ENCODE measurements at regions not wholly inside any gene's neighbourhood (a gene's known extent, or its start where the extent isn't known, plus 50 kb on each side); places are given as distances from the start of the nearest gene placed in this dataset.

DNA sequence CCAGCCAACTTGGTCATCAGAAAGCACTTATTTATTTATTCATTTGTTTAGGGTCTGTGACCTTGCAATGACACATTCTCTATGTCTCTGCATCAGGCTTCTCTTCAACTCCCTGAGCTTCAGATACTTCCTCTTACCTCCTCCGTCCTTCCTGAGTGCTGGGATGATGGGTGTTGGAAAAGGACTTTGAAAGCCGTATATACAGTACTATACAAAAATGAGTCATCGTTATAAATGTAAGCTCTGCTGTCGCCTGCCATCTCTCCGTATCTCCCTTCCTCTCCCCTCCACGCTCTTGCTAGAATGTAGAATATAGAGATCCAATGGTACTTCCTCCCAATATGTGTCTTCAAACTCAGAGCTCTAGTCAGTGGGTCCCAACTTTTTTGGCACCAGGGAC lies 91.9 kb upstream of the SALL4 start (continued):
- TF ChIP-seq, protein P1, sequence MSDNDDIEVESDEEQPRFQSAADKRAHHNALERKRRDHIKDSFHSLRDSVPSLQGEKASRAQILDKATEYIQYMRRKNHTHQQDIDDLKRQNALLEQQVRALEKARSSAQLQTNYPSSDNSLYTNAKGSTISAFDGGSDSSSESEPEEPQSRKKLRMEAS (IDR thresholded peaks at IDR 0.05) = no peak
- no peak for TF ChIP-seq HNF4G (IDR thresholded peaks at IDR 0.05)

DNA sequence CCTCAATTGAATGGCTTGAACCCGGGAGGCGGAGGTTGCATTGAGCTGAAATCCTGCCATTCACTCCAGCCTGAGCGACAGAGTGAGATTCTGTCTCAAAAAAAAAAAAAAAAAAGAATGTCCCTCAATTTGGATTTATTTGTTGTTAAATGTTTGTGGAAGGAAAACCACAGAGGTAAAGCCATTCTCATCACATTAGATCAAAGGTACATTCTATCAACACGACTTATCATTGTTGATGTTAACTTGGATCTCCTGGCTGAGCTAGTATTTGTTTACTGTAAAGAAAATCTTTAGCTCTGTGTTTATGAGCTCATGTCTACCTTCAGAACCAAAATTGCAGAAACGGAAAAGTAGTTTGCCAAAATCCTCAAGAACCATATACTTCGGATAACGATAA lies 91.4 kb upstream of the SALL4 start:
- Histone ChIP-seq H3K27me3 (ENCODE audit: control insufficient read depth in 4 of 4, insufficient read depth in 4 of 4, low read length in 3 of 4) (no peaks in the 10 kb centered on the region), H3K9ac (ENCODE audit: low read depth in 1 of 2, low read length in 2 of 2) (no peak overlapping the region), H3K4me1 (ENCODE audit: control insufficient read depth in 4 of 4, insufficient read depth in 4 of 4, low read length in 3 of 4) (no peaks in the 10 kb centered on the region), H3K4me3 (ENCODE audit: low read depth in 1 of 3, low read length in 3 of 3) (no peak overlapping the region), H3K27ac (ENCODE audit: low read depth in 1 of 2, low read length in 2 of 2) (no peak overlapping the region), H3K36me3 (ENCODE audit: control insufficient read depth in 4 of 4, insufficient read depth in 3 of 4, low read depth in 1 of 4, low read length in 3 of 4) (no peaks in the 10 kb centered on the region), H3K9me3 (ENCODE audit: control insufficient read depth in 4 of 4, low read length in 3 of 4) (no peaks in the 10 kb centered on the region)
- WGBS = 58% methylated on average over 7 of the region's 7 CpGs
- DNase-seq (ENCODE audit: low spot score) = no peak
- no peak for TF ChIP-seq SP1 (IDR thresholded peaks at IDR 0.05)
- no peak for TF ChIP-seq FOXA1 (IDR thresholded peaks at IDR 0.05)
- TF ChIP-seq, protein P2, sequence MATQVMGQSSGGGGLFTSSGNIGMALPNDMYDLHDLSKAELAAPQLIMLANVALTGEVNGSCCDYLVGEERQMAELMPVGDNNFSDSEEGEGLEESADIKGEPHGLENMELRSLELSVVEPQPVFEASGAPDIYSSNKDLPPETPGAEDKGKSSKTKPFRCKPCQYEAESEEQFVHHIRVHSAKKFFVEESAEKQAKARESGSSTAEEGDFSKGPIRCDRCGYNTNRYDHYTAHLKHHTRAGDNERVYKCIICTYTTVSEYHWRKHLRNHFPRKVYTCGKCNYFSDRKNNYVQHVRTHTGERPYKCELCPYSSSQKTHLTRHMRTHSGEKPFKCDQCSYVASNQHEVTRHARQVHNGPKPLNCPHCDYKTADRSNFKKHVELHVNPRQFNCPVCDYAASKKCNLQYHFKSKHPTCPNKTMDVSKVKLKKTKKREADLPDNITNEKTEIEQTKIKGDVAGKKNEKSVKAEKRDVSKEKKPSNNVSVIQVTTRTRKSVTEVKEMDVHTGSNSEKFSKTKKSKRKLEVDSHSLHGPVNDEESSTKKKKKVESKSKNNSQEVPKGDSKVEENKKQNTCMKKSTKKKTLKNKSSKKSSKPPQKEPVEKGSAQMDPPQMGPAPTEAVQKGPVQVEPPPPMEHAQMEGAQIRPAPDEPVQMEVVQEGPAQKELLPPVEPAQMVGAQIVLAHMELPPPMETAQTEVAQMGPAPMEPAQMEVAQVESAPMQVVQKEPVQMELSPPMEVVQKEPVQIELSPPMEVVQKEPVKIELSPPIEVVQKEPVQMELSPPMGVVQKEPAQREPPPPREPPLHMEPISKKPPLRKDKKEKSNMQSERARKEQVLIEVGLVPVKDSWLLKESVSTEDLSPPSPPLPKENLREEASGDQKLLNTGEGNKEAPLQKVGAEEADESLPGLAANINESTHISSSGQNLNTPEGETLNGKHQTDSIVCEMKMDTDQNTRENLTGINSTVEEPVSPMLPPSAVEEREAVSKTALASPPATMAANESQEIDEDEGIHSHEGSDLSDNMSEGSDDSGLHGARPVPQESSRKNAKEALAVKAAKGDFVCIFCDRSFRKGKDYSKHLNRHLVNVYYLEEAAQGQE (IDR thresholded peaks at IDR 0.05) = no peak
- no peak for TF ChIP-seq NR2F2 (IDR thresholded peaks at IDR 0.05)
- TF ChIP-seq, protein P3, sequence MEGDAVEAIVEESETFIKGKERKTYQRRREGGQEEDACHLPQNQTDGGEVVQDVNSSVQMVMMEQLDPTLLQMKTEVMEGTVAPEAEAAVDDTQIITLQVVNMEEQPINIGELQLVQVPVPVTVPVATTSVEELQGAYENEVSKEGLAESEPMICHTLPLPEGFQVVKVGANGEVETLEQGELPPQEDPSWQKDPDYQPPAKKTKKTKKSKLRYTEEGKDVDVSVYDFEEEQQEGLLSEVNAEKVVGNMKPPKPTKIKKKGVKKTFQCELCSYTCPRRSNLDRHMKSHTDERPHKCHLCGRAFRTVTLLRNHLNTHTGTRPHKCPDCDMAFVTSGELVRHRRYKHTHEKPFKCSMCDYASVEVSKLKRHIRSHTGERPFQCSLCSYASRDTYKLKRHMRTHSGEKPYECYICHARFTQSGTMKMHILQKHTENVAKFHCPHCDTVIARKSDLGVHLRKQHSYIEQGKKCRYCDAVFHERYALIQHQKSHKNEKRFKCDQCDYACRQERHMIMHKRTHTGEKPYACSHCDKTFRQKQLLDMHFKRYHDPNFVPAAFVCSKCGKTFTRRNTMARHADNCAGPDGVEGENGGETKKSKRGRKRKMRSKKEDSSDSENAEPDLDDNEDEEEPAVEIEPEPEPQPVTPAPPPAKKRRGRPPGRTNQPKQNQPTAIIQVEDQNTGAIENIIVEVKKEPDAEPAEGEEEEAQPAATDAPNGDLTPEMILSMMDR (IDR thresholded peaks at IDR 0.05; ENCODE audit: low read depth, low read length, missing input control) = no peak
- TF ChIP-seq, protein P1 (IDR thresholded peaks at IDR 0.05) = no peak

DNA sequence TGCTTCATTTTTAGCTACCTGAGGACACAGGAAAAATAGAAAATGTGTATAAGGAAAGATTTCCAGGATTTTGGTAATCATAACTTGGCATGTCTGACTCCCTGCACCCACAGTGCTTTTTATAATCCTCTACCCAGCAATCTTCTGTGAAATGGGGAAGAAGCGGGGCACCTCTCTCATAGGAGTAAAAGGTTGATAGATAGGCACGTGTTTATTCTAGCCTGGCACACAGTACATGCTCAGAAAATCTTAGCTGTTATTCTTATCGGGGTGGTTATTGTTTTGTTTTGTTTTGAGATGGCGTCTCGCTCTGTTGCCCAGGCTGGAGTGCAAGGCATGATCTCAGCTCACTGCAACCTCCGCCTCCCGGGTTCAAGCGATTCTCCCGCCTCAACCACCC lies 87.7 kb upstream of the SALL4 start:
- TF ChIP-seq NR2F2 (IDR thresholded peaks at IDR 0.05) (no peak), SP1 (IDR thresholded peaks at IDR 0.05) (no peak), FOXA2 (IDR thresholded peaks at IDR 0.05) (no peak), JUND (IDR thresholded peaks at IDR 0.05) (no peak), HNF4A (conservative IDR thresholded peaks at IDR 0.05) (no peak), YY1 (IDR thresholded peaks at IDR 0.05) (no peak), RAD21 (IDR thresholded peaks at IDR 0.05) (no peak), GABPA (IDR thresholded peaks at IDR 0.05 in 1 of 2, conservative IDR thresholded peaks at IDR 0.05 in 1 of 2) (no peak), TAF1 (conservative IDR thresholded peaks at IDR 0.05) (no peak)
- TF ChIP-seq, protein P3 (IDR thresholded peaks at IDR 0.05; ENCODE audit: low read depth, low read length, missing input control) = no peak
- TF ChIP-seq, protein P1 (IDR thresholded peaks at IDR 0.05) = no peak
- H3K36me3 ChIP-seq (ENCODE audit: control insufficient read depth in 4 of 4, insufficient read depth in 3 of 4, low read depth in 1 of 4, low read length in 3 of 4) = no peaks in the 10 kb centered on the region
- 80% methylated on average over 9 of the region's 9 CpGs for WGBS
- no peaks in the 10 kb centered on the region for H3K4me1 ChIP-seq (ENCODE audit: control insufficient read depth in 4 of 4, insufficient read depth in 4 of 4, low read length in 3 of 4)
- no peak for DNase-seq (ENCODE audit: low spot score)
- H3K9ac ChIP-seq (ENCODE audit: low read depth in 1 of 2, low read length in 2 of 2) = no peak overlapping the region
- H3K27me3 ChIP-seq (ENCODE audit: control insufficient read depth in 4 of 4, insufficient read depth in 4 of 4, low read length in 3 of 4) = peaks cover 0 to 2% (median 0%) of the 10 kb centered on the region in 4 donors
- H3K4me3 ChIP-seq (ENCODE audit: low read depth in 1 of 3, low read length in 3 of 3) = no peak overlapping the region
- H3K9me3 ChIP-seq (ENCODE audit: control insufficient read depth in 4 of 4, low read length in 3 of 4) = no peaks in the 10 kb centered on the region
- no peak overlapping the region for H3K27ac ChIP-seq (ENCODE audit: low read depth in 1 of 2, low read length in 2 of 2)

Measured in liver (tissue), 8 donors.